Stimulated activated CD4-positive, alpha-beta T cell treated with anti-CD3 and anti-CD28 coated beads, Interleukin-2, amount 100 ng/mL, for 24 hours (primary cell): ENCODE measurements at regions not wholly inside any gene's neighbourhood (a gene's known extent, or its start where the extent isn't known, plus 50 kb on each side); places are given as distances from the start of the nearest gene placed in this dataset.

Source experiments
- DNase-seq, 2 donors: peaks; one replicate each; pipeline ENCODE4 v3.0.0-alpha.2; 2020

GRCh38 chr22:49427941-49428340 is 399.7 kb downstream of the BRD1 start:
- DNase-seq: no peak

DNA sequence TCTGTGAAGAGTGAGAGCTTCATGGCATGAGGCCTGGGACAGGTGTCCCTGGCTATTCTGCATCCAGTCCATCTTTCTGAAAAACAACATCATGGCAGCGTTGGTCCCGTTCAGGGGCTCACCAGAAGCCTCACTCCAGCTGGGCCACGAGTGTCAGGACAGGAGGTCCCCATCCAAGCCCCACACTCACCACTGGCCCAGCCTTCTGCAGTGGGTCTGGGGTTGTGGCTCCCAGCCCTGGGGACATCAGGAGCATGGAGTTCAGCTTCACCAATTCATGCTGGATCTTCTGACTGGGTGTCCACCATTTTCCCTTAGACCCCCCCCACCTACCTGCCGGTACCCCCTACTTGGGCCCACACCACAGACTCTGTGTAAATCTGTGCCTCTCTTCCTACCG is 400.3 kb downstream of the BRD1 start:
- DNase-seq: no peak

- no peak for DNase-seq
Measured at GRCh38 chr22:49426618-49427266, 400.9 kb downstream of the BRD1 start.

- DNase-seq: no peak
Measured at GRCh38 chr22:49426098-49426497, 401.6 kb downstream of the BRD1 start.

DNA sequence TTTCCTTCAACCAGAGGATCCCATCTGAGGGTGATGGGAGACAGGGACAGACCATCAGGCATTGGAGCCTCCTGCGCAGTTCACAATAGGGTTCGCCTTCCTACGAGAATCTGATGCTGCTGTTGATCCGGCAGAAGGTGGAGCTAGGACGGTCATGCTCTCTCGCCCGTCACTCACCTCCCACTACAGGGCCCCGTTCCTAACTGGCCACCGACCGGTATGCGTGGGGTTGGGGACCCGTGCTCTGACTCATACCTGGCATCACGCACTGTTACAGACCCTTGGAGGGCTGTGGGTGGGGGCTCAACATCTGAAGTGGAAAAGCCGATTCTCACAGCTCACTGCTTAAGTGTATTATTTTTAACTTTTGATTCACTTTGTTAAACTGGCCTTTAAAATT is 402.3 kb downstream of the BRD1 start:
- no peak for DNase-seq

GRCh38 chr22:49424893-49425270 is 402.8 kb downstream of the BRD1 start:
- no peak for DNase-seq

- DNase-seq: no peak
Measured at GRCh38 chr22:49423125-49423650, 404.5 kb downstream of the BRD1 start.

DNA sequence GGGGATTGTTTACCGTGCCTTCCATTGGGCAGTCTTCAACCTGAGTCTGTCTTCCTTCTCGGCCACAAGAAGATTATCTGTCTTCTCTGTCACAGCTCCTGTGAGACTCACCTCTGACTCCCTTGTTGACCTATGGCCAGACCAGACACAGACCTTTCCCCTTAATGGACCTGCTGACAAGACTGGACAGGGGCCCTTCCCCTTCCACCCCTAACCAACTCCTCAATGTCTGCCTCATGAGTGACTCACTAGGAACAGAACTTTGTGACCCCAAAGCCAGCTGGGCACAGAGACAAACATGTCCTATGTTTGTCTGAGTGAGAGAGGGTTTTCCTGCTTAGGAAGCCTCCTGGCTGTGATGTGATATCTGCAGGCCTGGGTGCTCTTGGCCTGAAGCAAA is 405.0 kb downstream of the BRD1 start:
- no peak for DNase-seq

DNA sequence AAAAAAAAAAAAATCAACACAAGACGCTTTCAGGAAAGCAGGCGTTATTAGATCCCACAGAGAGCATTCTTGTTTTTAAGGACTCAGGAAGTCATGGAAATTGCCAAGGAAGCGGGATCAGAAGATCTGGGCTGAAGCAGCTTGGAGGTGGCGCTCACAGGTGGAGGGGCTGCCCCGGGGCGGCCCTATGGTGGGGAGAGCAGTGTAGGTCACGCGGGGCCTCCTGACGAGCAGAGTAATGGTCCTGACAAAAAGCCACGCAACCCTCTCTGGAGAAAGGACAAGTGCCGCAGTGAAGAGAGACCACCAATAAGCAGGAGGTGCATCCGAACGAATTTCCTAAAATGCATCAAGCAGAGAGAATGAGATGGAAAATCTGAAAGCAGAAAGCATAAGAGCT is 407.0 kb downstream of the BRD1 start:
- no peak for DNase-seq

DNA sequence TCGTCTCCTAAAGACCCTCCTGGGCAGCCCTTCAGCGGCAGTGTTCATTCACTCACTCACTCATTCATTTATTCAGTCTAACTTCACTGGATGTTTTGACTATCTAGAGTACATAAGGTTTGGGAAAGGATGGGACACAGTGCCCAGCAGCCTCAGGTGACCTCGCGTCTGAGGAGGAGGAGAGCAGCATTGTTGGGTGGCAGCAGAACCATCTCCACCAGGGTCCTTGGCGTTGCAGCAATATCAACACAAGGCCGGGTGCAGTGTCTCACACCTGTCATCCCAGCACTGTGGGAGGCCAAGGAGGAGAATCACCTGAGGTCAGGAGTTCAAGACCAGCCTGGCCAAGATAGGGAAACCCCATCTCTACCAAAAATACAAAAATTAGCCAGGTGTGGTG is 408.0 kb downstream of the BRD1 start:
- no peak for DNase-seq

DNA sequence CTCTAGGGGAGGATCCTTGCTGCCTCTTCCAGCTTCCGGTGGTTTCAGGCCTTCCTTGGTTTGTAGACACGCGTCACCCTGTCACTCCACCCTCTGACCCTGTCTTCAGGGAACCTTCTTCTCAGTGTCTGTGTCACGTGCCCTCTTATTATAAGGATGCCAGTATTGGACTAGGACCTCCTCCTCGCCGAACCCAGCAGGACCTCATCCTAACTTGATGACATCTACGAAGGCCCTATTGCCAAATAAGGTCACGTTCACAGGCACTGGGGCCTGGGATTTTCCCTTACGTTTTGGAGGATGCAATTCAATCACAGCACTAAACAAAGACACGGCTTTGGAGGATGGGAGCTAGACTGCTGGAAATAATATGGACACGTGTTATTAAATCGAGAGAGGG is 408.7 kb downstream of the BRD1 start:
- DNase-seq: no peak

- DNase-seq: no peak
Measured at GRCh38 chr22:49418341-49418894, 409.3 kb downstream of the BRD1 start.

DNA sequence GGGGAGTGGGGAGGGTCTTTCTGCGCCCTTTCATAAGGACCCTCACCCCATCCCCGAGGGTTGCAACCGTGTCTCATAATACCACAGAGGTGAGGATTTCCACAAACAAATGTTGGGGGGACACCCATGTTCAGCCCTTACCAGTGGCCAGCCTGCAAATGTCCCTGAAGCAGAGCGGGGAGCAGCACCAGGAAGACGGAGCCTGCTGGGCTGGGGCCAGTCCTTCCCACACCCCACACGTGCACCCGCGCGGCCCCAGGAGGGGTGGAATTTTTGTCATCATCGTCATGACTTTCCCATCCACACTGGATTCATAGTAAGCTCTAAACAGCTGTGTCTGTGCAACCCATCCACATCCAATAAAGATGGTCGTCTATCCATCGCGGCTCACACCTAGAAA is 409.8 kb downstream of the BRD1 start:
- DNase-seq: no peak

DNA sequence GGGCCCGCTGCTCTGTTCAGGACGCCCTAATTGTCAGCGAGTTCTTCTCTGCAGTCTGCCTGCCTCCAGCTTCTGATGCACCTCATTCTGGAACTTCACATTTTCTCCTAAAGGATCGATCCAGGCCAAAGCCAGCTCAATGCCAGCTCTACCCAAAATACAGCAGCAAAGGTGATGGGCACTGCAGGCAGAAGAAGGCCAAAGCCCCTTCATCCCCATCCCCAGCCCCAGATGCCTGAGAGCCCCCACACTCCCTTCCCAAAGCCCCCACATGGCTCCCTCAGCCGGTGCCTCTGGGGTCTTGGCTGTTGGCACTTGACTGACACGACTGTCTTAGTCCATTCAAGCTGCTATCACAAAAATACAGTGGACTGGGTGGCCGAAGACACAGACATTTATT is 410.3 kb downstream of the BRD1 start:
- no peak for DNase-seq

DNA sequence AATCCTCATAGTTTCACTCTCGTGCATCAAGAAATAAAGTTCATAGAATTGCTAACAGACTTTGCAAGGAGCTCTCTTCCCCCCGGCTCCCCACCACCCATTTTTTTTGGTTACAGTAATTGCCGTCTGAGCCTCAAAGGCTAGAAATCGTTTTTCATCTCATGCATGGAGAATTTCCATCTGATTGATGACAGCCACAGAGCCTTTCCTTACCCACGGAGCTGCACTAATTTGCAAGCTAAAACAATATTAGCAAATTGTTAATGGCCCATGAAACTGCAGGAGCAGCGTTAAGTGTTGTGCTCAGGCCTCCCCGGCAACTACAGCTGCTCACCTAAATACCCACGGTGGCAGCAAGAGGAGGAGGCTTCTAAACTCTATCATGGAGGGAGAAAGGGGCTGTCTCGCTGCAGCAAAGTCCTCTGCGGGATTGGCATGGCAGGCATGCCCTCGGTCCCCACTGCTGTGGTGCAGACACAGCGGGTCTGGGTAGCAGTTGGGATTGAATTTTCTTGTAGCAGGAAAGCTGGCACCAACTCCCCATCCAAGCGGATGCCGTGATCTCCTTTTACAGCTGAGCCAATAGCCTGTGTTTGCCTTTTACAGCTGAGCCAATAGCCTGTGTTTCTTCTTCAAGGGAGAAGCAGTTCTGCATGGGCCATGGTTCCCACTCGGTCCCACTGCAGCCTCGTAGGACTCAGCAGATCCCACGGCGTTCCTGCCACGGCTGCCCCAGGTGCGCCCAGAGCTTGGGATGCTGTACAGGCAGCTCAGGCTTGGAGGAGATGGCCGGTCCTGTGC is 412.3 kb downstream of the BRD1 start:
- no peak for DNase-seq

DNA sequence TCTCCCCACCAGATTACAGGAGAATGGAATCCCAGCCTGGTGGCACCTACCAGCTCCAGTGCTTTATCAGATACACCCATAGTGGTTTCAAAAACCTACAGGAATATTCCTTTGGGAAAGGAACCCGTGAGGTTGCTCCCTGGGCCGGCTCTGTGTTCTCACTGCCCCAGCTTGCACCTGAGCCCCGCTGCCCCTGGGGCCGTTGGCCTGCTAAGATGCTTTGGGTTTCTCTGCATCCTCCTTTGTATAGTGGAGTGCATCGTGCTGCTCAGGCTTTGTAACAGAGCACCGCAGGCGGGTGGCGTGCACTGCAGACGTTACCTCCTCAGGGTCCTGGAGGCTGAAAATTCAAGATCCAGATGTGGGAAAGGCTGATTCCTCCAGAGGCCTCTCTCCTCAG is 414.1 kb downstream of the BRD1 start:
- no peak for DNase-seq

DNA sequence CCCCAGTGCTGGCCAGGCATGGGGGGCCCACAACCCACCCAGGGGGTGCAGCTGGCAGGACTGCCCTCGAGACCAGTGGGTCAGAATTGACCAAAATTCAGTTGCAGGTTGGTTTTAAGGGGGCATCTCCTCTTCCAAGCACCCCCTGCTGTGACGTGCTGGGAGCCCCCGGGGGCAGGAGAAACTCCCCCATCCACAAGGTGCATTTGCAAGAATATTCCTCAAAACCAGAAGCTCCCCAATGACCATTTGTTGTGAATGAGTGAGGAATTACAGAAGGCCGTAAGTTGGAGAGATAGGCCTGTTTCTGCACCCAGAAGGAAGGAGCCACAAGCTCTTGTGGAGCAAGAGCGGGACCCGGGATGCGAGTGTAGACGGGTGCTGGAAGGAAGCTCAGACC is 414.5 kb downstream of the BRD1 start:
- DNase-seq: no peak

- no peak for DNase-seq
Measured at GRCh38 chr22:49412236-49412635, 415.4 kb downstream of the BRD1 start.

GRCh38 chr22:49411236-49411635 is 416.4 kb downstream of the BRD1 start:
- no peak for DNase-seq

- no peak for DNase-seq
Measured at GRCh38 chr22:49408102-49408836, 419.4 kb downstream of the BRD1 start.

GRCh38 chr22:49406879-49407587 is 420.6 kb downstream of the BRD1 start:
- DNase-seq: no peak

DNA sequence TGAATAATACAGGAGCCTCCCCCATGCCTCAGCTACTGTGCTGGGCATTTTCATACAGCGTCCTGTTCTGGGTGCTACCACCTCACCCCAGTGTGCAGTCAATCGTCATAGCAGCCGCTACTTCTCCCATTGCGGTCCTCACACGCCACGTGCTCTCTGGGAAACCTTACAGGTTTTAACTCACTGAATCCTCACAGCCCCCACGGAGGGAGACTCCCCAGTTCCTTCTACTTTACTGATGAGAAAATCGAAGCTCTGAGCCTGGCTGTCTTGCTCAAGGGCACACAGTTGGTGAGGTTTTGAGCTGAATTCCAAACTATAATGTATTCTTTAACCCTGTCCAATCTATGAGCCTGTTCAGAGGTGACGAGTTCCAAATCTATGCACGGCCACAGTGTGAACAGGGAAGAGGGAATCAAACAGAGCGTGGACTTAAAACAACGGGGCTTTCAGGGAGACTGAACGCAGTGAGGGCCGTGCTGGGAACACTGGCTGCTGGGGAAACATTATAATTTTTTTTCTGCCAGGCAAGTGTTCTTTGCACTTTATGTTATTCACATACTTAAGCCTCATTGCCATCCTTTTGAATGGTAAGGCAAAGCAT is 421.5 kb downstream of the BRD1 start:
- no peak for DNase-seq
